Astrocyte of the cerebellum (primary cell): ENCODE measurements at regions not wholly inside any gene's neighbourhood (a gene's known extent, or its start where the extent isn't known, plus 50 kb on each side); places are given as distances from the start of the nearest gene placed in this dataset.

Experiments
- DNase-seq: peaks from one replicate; pipeline ENCODE4 v3.0.0-alpha.2; 2011; ENCODE audit warnings: low read depth
- H3K4me3 ChIP-seq: 2 replicates; pipeline ENCODE4 v1.5.1; 2011; ENCODE audit warnings: mild to moderate bottlenecking, low read depth, low read length, moderate library complexity
- CTCF ChIP-seq: IDR thresholded peaks from 2 replicates; pipeline ENCODE4 v1.5.1; 2012; ENCODE audit warnings: low read length, low read depth, moderate library complexity, mild to moderate bottlenecking; ENCODE audit errors: missing control alignments
- in situ Hi-C: cut with HindIII; loops from 2 replicates; pipeline ENCODE4 v1.10.0; 2017; ENCODE audit warnings: low sequenced_read_pairs

- in situ Hi-C loops = no loop called here
- no peak for TF ChIP-seq CTCF
- H3K4me3 ChIP-seq = no peak overlapping the region
- no peak for DNase-seq
These were observed 113.3 kb upstream of the PTGFR start for GRCh38 chr1:78377356-78377928.

DNA sequence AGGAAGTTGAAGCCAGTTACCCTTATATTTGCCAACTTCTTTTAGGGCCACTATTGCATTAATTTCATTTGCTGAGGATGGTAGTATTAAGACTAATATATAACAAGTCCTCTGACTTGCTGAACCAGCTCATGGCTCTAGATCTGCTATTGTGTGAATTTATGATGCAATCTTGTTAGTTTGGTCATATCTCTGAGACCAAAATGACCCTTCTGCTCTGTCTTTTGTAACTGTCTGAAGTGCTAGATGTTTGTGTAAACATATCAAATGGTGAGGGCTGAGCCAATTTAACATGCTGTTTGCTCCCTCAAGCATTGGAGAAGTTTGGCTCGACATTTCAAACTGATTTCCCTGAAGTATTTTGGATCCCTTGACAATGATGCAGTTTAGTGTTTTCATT lies 106.9 kb upstream of the PTGFR start:
- in situ Hi-C loops = no loop called here
- no peak for DNase-seq

DNA sequence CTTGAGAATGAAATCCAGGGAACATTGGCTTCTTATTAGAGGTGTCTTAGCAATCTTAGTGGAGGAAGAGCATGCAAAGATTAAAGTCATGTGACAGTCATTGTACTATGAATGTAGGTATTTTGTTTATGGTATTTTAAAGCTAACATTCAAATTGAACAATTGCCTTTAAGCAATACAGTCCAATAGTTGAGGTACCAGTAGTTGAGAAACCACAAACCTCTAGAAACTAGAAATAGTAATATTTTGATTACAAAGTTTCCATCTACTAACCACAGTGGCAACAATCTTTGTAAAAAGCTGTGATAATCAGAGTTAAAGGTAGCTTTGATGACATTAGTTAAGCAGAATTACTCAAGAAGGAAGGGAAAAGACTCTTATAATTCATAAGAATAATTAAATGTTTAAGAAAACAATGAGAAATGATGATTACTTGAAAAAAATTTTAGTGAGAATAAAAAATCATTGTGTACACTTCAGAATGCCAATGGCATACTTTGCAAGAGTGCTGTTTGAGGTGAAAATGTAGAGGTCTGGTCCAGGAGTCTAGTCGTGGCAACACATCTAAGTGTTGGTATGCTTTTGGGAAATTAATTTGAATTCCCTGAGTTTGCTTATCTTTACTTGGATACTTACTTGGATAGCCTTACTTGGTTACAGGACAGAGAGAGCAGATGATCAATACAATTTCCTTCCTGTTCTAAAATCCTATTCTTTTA lies 104.9 kb upstream of the PTGFR start:
- no peak for DNase-seq
- in situ Hi-C loops = no loop called here
- H3K4me3 ChIP-seq = no peak overlapping the region
- no peak for TF ChIP-seq CTCF

More for the DNA sequence above, 106.9 kb upstream of the PTGFR start:
- H3K4me3 ChIP-seq = no peak overlapping the region
- TF ChIP-seq CTCF = no peak

DNA sequence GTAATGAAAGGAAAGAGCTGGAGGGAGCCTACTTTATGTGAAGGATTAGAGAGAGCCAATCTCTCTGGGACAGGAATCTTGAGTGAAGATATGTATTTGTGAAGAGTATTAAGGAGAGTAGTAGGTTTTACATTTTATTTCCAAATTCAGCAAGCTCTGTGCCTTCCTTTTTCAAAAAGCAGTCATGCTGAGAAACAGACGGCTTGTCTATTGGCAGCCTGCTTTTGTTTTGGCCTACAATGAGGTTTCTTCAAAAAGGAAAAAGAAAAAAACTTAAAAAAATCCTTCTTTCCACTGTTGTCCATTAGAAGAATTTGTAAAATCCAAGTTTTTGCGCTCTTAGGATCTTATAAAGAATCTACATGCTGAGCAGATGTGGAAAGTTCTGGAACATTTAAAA lies 103.6 kb upstream of the PTGFR start:
- no peak for TF ChIP-seq CTCF
- no peak overlapping the region for H3K4me3 ChIP-seq
- DNase-seq = no peak
- in situ Hi-C loops = no loop called here

DNA sequence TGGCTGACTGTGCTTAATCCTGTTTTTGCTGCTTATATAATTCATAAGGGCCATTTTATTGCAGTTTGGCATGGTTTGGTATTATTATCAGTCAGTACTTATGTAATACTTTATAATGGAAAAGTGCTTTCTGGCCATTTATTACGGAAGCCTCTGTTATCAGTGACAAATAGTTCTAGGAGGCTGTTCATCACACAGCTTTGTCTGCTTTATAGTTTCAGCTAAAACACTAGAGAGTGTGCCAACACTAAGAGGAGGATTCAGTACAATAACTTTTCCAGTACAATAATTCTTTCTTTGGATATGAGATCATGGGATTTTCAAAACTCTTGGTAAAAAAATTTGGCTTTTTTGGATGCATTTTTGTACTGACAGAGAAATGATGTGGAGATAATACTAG lies 102.9 kb upstream of the PTGFR start:
- DNase-seq = no peak
- no peak overlapping the region for H3K4me3 ChIP-seq
- in situ Hi-C loops = no loop called here
- no peak for TF ChIP-seq CTCF

GRCh38 chr1:78388275-78388674 lies 102.5 kb upstream of the PTGFR start:
- no peak overlapping the region for H3K4me3 ChIP-seq
- in situ Hi-C loops = no loop called here
- no peak for TF ChIP-seq CTCF
- DNase-seq = no peak
